ENCODE measurements at regions not wholly inside any gene's neighbourhood (a gene's known extent, or its start where the extent isn't known, plus 50 kb on each side); places are given as distances from the start of the nearest gene placed in this dataset.

DNA sequence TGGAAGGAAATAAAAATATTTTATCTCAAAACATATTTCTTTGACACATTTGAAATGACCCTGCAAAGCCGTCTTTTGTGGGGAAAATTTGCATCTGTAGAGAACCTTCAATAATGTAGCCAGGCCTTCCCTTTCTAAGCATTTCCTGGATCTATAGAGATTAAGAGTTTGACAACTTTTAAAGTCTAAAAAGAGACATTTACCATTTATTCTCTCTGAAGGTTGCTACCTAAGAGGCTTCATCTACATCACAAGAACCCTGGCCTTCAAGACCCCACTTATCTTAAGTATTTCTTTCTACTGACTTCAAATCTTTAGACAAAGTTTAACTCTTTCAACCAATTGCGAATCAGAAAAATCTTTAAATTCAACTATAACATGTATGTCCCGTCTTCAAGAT is 1639.8 kb downstream of the RPA4 start:
- no peak for DNase-seq

DNA sequence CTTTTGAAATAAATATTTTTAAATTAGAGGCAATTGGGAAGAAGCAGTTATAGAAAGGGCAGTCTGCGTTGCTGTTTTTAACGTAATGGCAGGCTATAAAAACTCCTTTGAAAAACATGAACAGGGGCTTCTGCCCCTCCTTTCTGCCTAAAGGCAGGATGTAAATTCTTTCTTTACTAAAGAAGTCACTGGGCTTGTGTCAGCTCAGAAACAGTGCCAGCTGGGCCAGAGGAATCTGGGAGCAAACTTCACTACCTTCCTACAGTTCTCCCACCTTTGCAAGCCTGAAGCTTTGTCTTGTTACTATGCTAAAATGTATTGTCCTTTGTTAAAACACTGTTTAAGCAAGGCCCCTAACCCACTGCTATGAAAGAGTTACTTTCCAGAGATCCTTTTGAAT is 1664.8 kb downstream of the RPA4 start:
- DNase-seq: no peak

DNA sequence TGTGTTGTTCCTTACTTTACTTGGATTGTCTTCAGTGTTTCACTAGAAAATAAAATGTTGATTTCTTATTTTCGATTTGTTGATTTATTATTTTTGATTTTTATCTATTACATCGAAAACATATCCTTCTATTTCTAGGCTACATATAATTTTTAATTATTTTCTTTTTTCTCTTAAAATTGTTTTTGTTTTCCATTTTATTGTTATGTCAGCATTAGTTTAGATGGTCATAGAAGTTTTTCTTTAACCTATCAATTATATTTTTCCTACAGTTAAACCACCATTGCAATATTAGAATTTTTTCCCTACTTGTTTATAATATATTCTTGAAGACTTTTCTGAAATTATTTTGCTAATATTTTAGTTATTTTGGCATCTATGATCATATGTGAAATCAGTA is 1685.1 kb downstream of the RPA4 start:
- DNase-seq: no peak

DNA sequence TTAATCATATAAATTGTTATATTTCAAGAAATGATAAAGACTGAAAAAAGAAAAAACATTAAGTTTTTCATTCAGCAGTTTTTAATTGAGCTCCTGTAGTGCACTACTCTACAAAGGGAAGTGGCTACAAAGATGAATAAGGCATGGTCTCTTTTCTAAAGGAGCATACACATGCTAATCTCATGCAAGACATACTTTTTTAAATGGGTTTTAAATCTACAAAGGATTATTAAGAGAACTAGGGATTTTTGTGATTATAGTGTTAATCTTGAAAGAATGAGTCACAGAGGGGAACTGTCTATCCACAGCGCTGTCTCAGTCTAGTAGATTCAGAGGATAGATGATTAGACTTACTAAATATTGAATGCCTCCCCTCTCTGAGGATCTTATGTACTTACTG is 1722.2 kb downstream of the RPA4 start:
- DNase-seq: no peak

DNA sequence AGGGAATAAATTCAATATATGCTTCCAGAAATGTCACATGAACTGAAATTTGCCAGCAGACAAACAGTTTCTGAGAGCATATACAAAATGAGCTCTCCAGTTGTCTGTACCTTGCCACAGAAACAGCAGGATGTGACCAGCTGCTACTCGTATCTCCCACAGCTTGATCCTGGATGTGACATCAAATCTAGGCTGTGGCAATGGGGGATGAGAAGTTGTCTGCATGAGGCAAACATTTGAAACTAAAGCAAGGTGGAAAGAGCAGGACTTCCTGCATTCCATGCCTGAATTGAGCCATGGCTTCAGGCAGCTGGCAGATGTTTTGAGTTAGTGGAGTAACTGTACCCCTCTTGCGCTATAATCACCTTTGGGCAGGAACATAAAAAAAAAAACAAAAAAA is 1724.0 kb downstream of the RPA4 start:
- no peak for DNase-seq

DNA sequence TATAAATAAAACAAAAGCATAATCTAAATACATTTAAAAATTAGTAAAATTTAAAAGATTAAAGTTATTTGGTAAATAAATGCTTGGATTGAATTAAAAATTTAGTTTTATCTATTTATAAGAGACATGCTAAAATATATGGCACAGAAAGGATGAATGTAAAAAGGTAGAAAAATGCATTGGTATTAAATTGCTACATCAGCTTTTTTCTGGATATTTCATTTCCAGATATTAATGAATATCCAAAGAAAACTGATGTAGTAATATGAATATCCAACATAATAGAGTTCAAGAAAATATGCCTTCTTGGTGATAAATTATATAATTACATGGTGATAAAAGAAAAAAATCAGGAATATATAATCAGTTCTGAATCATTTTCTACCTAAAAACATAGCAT is 1743.9 kb downstream of the RPA4 start:
- DNase-seq: no peak

DNA sequence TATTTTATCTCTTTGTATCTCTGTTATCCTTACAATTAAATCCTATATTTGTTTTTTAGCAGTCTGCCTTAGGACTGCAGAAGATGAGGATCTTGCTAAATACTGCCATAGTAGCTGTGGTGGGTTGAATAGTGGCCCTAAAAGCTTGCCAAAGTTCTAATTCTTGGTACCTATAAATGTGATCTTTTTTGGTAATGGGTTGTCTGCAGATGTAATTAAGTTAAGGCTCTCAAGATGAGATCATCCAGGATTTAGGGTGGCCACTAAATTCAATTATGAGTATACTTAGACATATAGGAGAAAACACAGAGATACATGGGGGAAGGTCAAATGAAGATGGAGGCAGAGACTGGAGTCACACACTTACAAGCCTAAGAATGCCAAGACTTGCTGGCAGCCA is 1753.7 kb downstream of the RPA4 start:
- no peak for DNase-seq

DNA sequence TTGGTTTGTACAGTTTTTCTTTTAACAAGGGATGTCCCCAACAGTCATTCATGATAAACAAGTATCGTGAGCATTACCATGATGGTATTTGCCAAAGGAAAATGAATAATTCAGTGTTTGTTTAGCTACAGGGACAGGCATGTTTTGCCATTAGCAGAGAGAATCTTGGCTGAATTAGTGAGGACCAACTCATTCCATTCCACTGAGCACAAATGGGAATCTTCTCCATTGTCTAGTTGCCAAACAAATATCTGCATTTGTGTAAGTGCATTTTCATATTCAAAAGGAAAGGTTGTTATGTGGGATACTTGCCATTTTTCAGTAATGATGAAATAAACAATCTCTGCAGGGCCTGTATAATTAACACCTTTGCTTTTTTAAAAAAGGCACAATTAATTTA is 1762.6 kb downstream of the RPA4 start:
- DNase-seq: no peak

DNA sequence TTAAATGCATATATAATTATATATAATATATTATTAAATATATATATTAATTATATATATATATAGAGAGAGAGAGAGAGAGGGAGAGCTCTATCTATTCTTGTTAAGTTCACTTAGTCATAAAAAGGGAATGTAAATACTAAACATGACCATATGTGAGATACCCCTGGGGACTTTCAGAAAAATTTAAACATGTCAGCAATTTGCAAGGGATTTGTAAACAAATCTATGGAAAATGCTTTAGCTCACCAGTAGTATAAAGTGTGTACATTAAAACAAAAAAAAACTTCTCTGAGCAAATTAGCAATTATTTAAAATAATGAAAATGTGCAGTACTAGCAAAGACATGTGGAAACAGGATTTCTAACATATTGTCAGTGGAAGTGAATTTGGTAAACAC is 1755.5 kb downstream of the PCDH19 start:
- DNase-seq: no peak

All from anterior cingulate cortex (tissue), 58 donors.